Erythroblast (primary cell): ENCODE measurements at regions not wholly inside any gene's neighbourhood (a gene's known extent, or its start where the extent isn't known, plus 50 kb on each side); places are given as distances from the start of the nearest gene placed in this dataset.

Experiments used
- DNase-seq, 2 experiments: peaks; one replicate each; lab custom pipeline; 2025; lab: John Stamatoyannopoulos, UW
- GATA1 ChIP-seq: IDR thresholded peaks from 2 replicates; pipeline ENCODE4 v1.6.1; 2011; ENCODE audit warnings: low read depth, mild to moderate bottlenecking, control low read depth, low read length, moderate library complexity
- POLR2A ChIP-seq: IDR thresholded peaks from 2 replicates; pipeline ENCODE4 v1.6.1; 2011; ENCODE audit warnings: mild to moderate bottlenecking, low read length

GRCh38 chr6:127013865-127014264, 104.6 kb upstream of the RSPO3 start:
- no peak for TF ChIP-seq POLR2A
- TF ChIP-seq GATA1: no peak
- no peak for DNase-seq

DNA sequence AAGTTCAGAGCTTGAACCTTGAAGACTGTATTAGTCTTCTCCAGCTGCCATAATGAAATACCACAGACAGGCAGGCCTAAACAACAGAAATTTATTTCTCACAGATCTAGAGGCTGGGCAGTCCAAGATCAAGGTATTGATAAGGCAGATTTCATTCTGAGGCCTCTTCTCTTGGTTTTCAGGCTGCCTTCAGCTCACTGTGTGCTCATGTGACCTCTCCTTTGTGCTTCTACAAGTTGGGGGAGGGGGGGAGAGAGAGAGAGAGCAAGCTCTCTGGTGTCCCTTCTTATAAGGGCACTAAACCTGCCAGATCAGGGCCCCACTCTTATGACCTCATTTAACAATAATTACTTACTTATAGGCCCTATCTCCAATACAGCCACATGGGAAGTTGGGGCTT, 102.6 kb upstream of the RSPO3 start:
- DNase-seq: no peak
- no peak for TF ChIP-seq GATA1
- no peak for TF ChIP-seq POLR2A

- no peak for TF ChIP-seq POLR2A
- no peak for TF ChIP-seq GATA1
- no peak for DNase-seq
Measured at GRCh38 chr6:127019828-127020227, 98.6 kb upstream of the RSPO3 start.

DNA sequence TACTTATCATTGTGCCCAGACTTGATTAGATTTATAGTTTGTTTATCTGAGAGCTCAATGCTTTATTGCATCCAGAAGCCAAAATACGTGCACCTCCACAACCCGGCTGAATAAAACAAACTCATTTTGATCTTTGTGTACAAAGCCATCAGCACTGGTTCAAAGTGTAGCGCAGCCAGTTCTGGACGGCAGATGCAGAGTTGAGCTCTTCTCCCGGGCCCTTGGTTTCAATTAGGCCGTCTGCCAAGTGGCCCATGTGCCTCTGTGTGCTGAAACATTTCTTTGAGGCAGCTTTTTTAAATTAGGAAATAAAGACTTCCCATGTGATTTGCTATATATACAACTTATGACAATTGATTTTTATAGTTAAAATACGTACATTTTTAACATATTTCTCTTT, 96.2 kb upstream of the RSPO3 start:
- DNase-seq: no peak

GRCh38 chr6:127023001-127023778, 95.3 kb upstream of the RSPO3 start:
- TF ChIP-seq GATA1 (no peak), POLR2A (no peak)
- no peak for DNase-seq

More for the DNA sequence above, 96.2 kb upstream of the RSPO3 start:
- TF ChIP-seq GATA1: no peak
- no peak for TF ChIP-seq POLR2A

DNA sequence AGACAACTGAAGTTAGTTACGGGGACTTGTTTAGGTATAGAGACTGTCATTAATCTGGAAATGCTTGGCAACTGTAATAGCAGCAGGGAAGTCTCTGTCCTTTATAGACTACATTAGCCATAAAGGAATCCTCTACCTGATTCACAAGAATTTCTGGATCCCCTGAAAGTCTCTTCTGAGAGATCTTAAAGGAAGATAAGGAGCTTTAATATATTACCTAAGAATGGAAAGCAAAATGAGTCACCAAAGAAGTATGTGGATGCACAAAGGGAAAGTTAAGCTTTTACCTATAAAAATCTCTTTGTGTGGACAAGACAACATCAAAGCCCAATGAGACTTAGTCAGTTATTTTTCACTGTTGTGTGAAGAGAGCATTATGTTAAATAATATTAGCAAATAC, 92.2 kb upstream of the RSPO3 start:
- TF ChIP-seq GATA1: no peak
- no peak for TF ChIP-seq POLR2A
- no peak for DNase-seq

DNA sequence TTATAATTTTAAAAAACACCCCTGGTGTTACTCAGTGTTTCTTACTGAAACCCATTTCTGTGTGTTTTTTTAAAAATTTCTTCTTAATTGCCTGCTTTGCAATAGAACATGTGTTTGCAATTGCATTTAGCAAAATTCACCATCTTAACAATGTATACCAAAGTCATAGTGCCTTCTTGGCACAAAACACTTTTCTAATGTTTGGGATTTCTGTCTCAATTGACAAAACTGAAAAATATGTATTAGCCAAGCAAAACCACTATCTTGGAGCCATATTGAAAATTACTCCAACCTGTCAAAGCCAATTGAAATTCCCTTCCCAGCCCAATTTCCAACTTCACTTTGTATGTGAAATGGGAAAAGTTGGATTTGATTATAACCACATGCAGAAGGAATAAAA, 88.4 kb upstream of the RSPO3 start:
- DNase-seq: no peak
- no peak for TF ChIP-seq GATA1
- TF ChIP-seq POLR2A: no peak

DNA sequence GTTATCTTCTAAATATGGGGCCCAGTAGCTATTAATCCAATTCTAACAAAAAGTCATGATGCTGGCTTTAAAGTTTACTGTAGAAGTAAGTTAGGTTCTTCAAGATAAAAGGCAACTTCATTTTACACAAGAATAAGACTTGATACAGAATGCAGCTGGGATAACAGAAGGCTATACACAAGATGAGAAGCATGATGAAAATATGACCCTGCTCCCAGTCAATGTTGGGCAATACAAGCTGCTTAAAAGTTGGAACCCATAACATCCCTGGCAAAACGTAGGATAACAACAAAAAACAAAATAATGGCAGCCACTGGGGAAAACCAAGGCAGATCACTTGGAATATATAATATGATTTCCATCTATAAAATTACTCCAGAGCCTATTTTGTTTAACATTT, 87.6 kb upstream of the RSPO3 start:
- TF ChIP-seq GATA1: no peak
- TF ChIP-seq POLR2A: no peak

GRCh38 chr6:127031511-127031910, 87.0 kb upstream of the RSPO3 start:
- no peak for DNase-seq
- no peak for TF ChIP-seq POLR2A
- TF ChIP-seq GATA1: no peak

More for the DNA sequence above, 87.6 kb upstream of the RSPO3 start:
- no peak for DNase-seq

DNA sequence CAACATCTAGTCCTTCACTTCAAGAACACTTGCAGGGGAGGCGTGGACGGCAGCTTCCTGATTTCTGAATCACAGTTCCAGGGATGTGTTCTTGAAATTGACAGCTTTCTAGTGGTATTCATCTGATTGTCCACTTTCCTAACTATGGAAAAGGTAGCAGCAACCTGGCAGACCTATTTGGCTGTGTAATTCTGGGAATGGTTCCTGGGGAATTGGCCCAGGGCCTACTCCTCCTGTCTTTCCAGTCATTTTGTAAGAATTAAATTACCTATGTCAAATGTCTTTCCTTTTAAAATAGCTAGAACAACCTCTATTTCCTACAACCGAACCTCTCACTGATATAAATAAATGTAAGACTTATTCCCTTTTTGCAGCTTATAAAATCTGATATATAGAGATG, 85.5 kb upstream of the RSPO3 start:
- no peak for DNase-seq
- no peak for TF ChIP-seq POLR2A
- no peak for TF ChIP-seq GATA1

- DNase-seq: no peak
- TF ChIP-seq GATA1: no peak
Measured at GRCh38 chr6:127051571-127052260, 66.8 kb upstream of the RSPO3 start.

DNA sequence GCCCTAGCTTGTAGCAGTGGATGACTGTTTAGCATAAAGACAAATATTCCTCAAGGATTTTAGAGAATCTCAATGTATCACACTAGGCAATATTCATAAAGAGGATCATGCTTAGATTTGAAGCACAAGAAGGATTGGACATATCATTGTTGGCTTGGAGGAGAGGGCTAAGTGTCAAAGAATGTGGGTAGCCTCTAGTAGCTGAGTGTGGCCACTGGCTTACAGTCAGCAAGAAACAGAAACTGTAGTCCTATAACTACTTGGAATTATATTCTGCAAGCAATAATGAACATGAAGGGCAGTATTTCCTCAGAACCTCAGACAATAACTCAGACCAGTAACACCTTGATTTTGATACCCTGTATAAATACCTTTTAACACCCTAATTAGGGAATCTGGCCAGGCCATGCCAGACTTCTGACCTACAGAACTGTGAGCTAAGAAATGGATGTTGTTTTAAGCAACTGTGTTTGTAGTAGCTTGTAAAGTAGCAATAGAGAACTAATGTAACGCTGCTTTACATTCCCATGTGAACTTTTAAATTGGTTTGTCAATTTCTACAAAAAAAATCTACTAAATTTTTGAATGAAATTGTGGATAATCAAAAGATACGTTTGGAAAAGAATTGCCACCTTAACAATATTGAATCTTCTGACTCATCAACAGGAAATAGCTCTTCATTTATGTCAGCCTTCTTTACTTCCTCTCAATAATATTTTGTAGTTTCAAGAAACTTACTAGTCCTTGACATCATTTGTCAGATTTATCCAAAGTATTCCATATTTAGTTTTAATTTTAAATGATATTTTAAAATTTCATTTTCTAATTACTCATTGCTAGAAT, 65.2 kb upstream of the RSPO3 start:
- no peak for DNase-seq
- TF ChIP-seq GATA1: no peak
- TF ChIP-seq POLR2A: no peak

DNA sequence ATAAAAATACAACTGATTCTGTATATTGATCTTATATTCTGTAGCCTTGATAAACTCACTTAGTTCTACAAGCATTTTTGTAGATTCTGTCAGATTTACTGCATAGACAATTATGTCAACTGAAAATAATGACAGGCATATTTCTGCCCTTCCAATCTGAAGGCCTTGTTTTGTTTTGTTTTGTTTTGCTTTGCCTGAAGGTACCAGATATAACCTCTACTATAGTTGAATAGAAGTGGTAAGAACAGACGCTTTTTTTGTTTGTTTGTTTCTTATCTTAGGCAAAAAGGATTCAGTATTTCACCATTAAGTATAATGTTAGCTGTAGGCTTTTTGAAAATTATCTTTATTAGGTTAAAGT, 64.6 kb upstream of the RSPO3 start:
- no peak for DNase-seq
- no peak for TF ChIP-seq GATA1
- TF ChIP-seq POLR2A: no peak

GRCh38 chr6:127058027-127058426, 60.4 kb upstream of the RSPO3 start:
- no peak for TF ChIP-seq POLR2A
- no peak for TF ChIP-seq GATA1
- no peak for DNase-seq
